ENCODE measurements at regions not wholly inside any gene's neighbourhood (a gene's known extent, or its start where the extent isn't known, plus 50 kb on each side); places are given as distances from the start of the nearest gene placed in this dataset.

- H3K4me1 Mint-ChIP-seq = no peaks in the 10 kb centered on the region; the same call in 2 of the 3 replicates
- Histone ChIP-seq H3F3A (replicated peaks; ENCODE audit: low read depth) (no peaks in the 10 kb centered on the region), H3K79me2 (replicated peaks; ENCODE audit: insufficient read depth) (no peaks in the 10 kb centered on the region), H3K4me3 (no peak overlapping the region), H3K4me1 (ENCODE audit: insufficient read depth) (no peaks in the 10 kb centered on the region), H3K27ac (ENCODE audit: low read depth) (no peak overlapping the region), H3K9me2 (ENCODE audit: insufficient read depth) (no peaks in the 10 kb centered on the region; the same call in 1 of the 2 replicates), H4K20me1 (replicated peaks; ENCODE audit: insufficient read depth) (no peaks in the 10 kb centered on the region), H3K4me2 (no peak overlapping the region), H2AFZ (no peak overlapping the region), H3K27me3 (ENCODE audit: insufficient read depth) (no peaks in the 10 kb centered on the region), H3K36me3 (ENCODE audit: insufficient read depth) (peaks cover 8% of the 10 kb centered on the region; the same call in 1 of the 2 replicates)
- H3K4me3 Mint-ChIP-seq = no peak overlapping the region
- H3K36me3 Mint-ChIP-seq (ENCODE audit: low read depth) = peaks cover 43% of the 10 kb centered on the region
- no peaks in the 10 kb centered on the region for H3K27me3 Mint-ChIP-seq (ENCODE audit: insufficient read depth, low read depth, poor library complexity)
- H3K9me3 Mint-ChIP-seq = peaks cover 59% of the 10 kb centered on the region
- DNase-seq (ENCODE audit: low spot score) (no peak), ATAC-seq (no peak)
- H3K27ac Mint-ChIP-seq = no peak overlapping the region
- TF ChIP-seq CTCF (conservative IDR thresholded peaks at IDR 0.05; ENCODE audit: low read depth in 2 of 2) = no peak
- no peak for TF ChIP-seq REST (IDR thresholded peaks at IDR 0.05; ENCODE audit: unreplicated experiment)
- TF ChIP-seq, protein P1, sequence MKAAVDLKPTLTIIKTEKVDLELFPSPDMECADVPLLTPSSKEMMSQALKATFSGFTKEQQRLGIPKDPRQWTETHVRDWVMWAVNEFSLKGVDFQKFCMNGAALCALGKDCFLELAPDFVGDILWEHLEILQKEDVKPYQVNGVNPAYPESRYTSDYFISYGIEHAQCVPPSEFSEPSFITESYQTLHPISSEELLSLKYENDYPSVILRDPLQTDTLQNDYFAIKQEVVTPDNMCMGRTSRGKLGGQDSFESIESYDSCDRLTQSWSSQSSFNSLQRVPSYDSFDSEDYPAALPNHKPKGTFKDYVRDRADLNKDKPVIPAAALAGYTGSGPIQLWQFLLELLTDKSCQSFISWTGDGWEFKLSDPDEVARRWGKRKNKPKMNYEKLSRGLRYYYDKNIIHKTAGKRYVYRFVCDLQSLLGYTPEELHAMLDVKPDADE (IDR thresholded peaks at IDR 0.05) = no peak
- TF ChIP-seq STAT1 (IDR thresholded peaks at IDR 0.05; ENCODE audit: unreplicated experiment) = no peak
- no peak for TF ChIP-seq ZNF462 (CRISPR knock-in tag; IDR thresholded peaks at IDR 0.05)
- TF ChIP-seq JUNB (IDR thresholded peaks at IDR 0.05; ENCODE audit: unreplicated experiment) = no peak
- no peak for TF ChIP-seq EZH2 (IDR thresholded peaks at IDR 0.05; ENCODE audit: low read depth, unreplicated experiment)
- no peak for TF ChIP-seq ZNF331 (CRISPR knock-in tag; IDR thresholded peaks at IDR 0.05; ENCODE audit: low read depth)
- no peak for TF ChIP-seq POLR2AphosphoS5 (IDR thresholded peaks at IDR 0.05; ENCODE audit: low read depth)
- no peak for TF ChIP-seq CREB1 (CRISPR knock-in tag; IDR thresholded peaks at IDR 0.05; ENCODE audit: low read depth)
- no peak for TF ChIP-seq ZNF114 (CRISPR knock-in tag; IDR thresholded peaks at IDR 0.05)
Observed at GRCh38 chr15:95698951-95699350, 631.5 kb upstream of the NR2F2 start.
